Activated T-cell treated with anti-CD3 and anti-CD28 coated beads, Interleukin-2, amount 50 U/mL, for 72 hours (primary cell): ENCODE measurements at regions not wholly inside any gene's neighbourhood (a gene's known extent, or its start where the extent isn't known, plus 50 kb on each side); places are given as distances from the start of the nearest gene placed in this dataset.

ENCODE experiments used
- ATAC-seq, 2 donors: fragments of 150-1000 bp; cut with Tn5 transposase; replicated peaks in 1 of 2; 2 replicates each; pipeline ENCODE4 v1.10.0; 2021; ENCODE audit warnings: moderate library complexity in 2 of 2, mild to moderate bottlenecking in 1 of 2
- DNase-seq, 2 donors: peaks; one replicate each; pipeline ENCODE4 v3.0.0; 2021 to 2022; ENCODE audit warnings: mixed read lengths in 1 of 2
- H3K27ac Mint-ChIP-seq: one replicate; pipeline ENCODE4 v1.8.0; 2022; ENCODE audit warnings: mild to moderate bottlenecking, moderate library complexity, mixed read lengths
- H3K27me3 Mint-ChIP-seq: one replicate; pipeline ENCODE4 v1.8.0; 2022; ENCODE audit warnings: low read depth, mixed read lengths
- H3K36me3 Mint-ChIP-seq, 2 donors: one replicate each; pipeline ENCODE4 v1.8.0; 2022; ENCODE audit warnings: mixed read lengths in 2 of 2, mild to moderate bottlenecking in 1 of 2; ENCODE audit not compliant: insufficient read depth in 2 of 2
- H3K4me1 Mint-ChIP-seq: one replicate; pipeline ENCODE4 v1.8.0; 2022; ENCODE audit warnings: low read depth, mixed read lengths
- H3K4me3 Mint-ChIP-seq, 2 donors: one replicate each; pipeline ENCODE4 v1.8.0; 2022; ENCODE audit warnings: mild to moderate bottlenecking in 2 of 2, mixed read lengths in 2 of 2, moderate library complexity in 2 of 2
- H3K9me3 Mint-ChIP-seq, 2 donors: one replicate each; pipeline ENCODE4 v1.8.0; 2022; ENCODE audit warnings: mixed read lengths in 2 of 2

GRCh38 chr6:170461111-170461510 lies 92.0 kb downstream of the PSMB1 start:
- no peak for ATAC-seq
- Mint-ChIP-seq H3K4me1 (peaks cover 5% of the 10 kb centered on the region), H3K9me3 (peaks cover 1 to 3% of the 10 kb centered on the region in 2 donors), H3K27me3 (no peaks in the 10 kb centered on the region), H3K27ac (no peak overlapping the region), H3K36me3 (peaks cover 0 to 3% of the 10 kb centered on the region in 2 donors), H3K4me3 (no peak overlapping the region)
- no peak for DNase-seq

GRCh38 chr6:170460641-170461040 lies 92.5 kb downstream of the PSMB1 start:
- no peak for ATAC-seq
- Mint-ChIP-seq H3K4me3 (no peak overlapping the region), H3K36me3 (no peaks in the 10 kb centered on the region), H3K27ac (no peak overlapping the region), H3K27me3 (no peaks in the 10 kb centered on the region), H3K9me3 (no peaks in the 10 kb centered on the region), H3K4me1 (peaks cover 5% of the 10 kb centered on the region)
- DNase-seq: no peak

GRCh38 chr6:170459451-170459850 lies 93.7 kb downstream of the PSMB1 start:
- Mint-ChIP-seq H3K9me3 (no peaks in the 10 kb centered on the region), H3K27me3 (no peaks in the 10 kb centered on the region), H3K27ac (no peak overlapping the region), H3K4me1 (peaks cover 10% of the 10 kb centered on the region), H3K36me3 (no peaks in the 10 kb centered on the region), H3K4me3 (peak overlapping the region in 1 of 2 donors; percentile 50)
- peak; percentile 52 to 95 for ATAC-seq
- peak; percentile 18 to 58 for DNase-seq

GRCh38 chr6:170456886-170457698 lies 96.0 kb downstream of the PSMB1 start:
- Mint-ChIP-seq H3K9me3 (peaks cover 3 to 4% of the 10 kb centered on the region in 2 donors), H3K27me3 (no peaks in the 10 kb centered on the region), H3K36me3 (no peaks in the 10 kb centered on the region), H3K4me1 (peaks cover 12% of the 10 kb centered on the region), H3K27ac (no peak overlapping the region), H3K4me3 (no peak overlapping the region)
- ATAC-seq (no peak), DNase-seq (no peak)
